HEK293 (cell line): ENCODE measurements at regions not wholly inside any gene's neighbourhood (a gene's known extent, or its start where the extent isn't known, plus 50 kb on each side); places are given as distances from the start of the nearest gene placed in this dataset.

Experiments
- CTCF ChIP-seq: fragments of 450-650 bp; formaldehyde crosslinking; IDR thresholded peaks from 2 replicates; pipeline ENCODE4 v1.5.1; 2016; ENCODE audit warnings: missing biosample characterization, missing genetic modification characterization
- PRDM1 ChIP-seq: fragments of 450-650 bp; formaldehyde crosslinking; IDR thresholded peaks from 2 replicates; pipeline ENCODE4; 2016; ENCODE audit warnings: missing biosample characterization, missing genetic modification characterization
- ZBTB26 ChIP-seq: fragments of 450-650 bp; formaldehyde crosslinking; optimal IDR thresholded peaks from 2 replicates; pipeline ENCODE3; 2016; ENCODE audit warnings: missing biosample characterization, mild to moderate bottlenecking, missing genetic modification characterization
- ZBTB49 ChIP-seq: fragments of 450-650 bp; formaldehyde crosslinking; IDR thresholded peaks from 2 replicates; pipeline ENCODE4 v1.5.1; 2016; ENCODE audit warnings: missing biosample characterization, missing genetic modification characterization, low read depth
- ZNF558 ChIP-seq: fragments of 450-650 bp; formaldehyde crosslinking; IDR thresholded peaks from 2 replicates; pipeline ENCODE4 v1.5.1; 2016; ENCODE audit warnings: missing biosample characterization, missing genetic modification characterization
- ZNF610 ChIP-seq: fragments of 450-650 bp; formaldehyde crosslinking; IDR thresholded peaks from 2 replicates; pipeline ENCODE4 v1.5.1; 2016; ENCODE audit warnings: missing biosample characterization, missing genetic modification characterization, borderline replicate concordance
- ZNF660 ChIP-seq: fragments of 450-650 bp; IDR thresholded peaks from 2 replicates; pipeline ENCODE4 v1.5.1; 2018; ENCODE audit warnings: missing biosample characterization, mild to moderate bottlenecking, missing genetic modification characterization
- ZNF768 ChIP-seq: fragments of 450-650 bp; formaldehyde crosslinking; IDR thresholded peaks from 2 replicates; pipeline ENCODE4 v1.5.1; 2018; ENCODE audit warnings: missing biosample characterization, mild to moderate bottlenecking, missing genetic modification characterization
- ZNF785 ChIP-seq: fragments of 450-650 bp; formaldehyde crosslinking; IDR thresholded peaks from 2 replicates; pipeline ENCODE4 v1.5.1; 2016; ENCODE audit warnings: missing biosample characterization, missing genetic modification characterization

GRCh38 chr12:19010087-19010486, 119.4 kb upstream of the PLEKHA5 start:
- TF ChIP-seq CTCF (no peak), ZNF610 (no peak), ZNF660 (no peak), ZBTB49 (no peak), ZNF768 (tag by site-specific recombination) (no peak), PRDM1 (no peak), ZNF785 (tag by site-specific recombination) (no peak), ZNF558 (tag by site-specific recombination) (no peak), ZBTB26 (tag by site-specific recombination) (no peak)
